Caco-2 (cell line): ENCODE measurements at regions not wholly inside any gene's neighbourhood (a gene's known extent, or its start where the extent isn't known, plus 50 kb on each side); places are given as distances from the start of the nearest gene placed in this dataset.
A peak's percentile ranks its signal among the peaks of the same experiment; 100 is the strongest.

ENCODE experiments used
- BruUV-seq: library from RNA; stranded (reverse); fragments of 400-500 nt; replicated peaks from 2 replicates; lab custom pipeline; 2021; lab: Mats Ljungman, UMichigan
- CTCF ChIA-PET: fragments of 300-600 bp; sonication (Branson Sonifier 250); formaldehyde crosslinking; loops from one replicate; lab custom pipeline; 2022; ENCODE audit warnings: antibody characterized with exemption; lab: Charles Lee
- POLR2A ChIA-PET: fragments of 300-600 bp; sonication (Branson Sonifier 250); formaldehyde crosslinking; loops from one replicate; lab custom pipeline; 2022; ENCODE audit warnings: antibody characterized with exemption; lab: Charles Lee
- DNase-seq, 2 experiments: peaks; one replicate each; pipeline versions ENCODE4 v3.0.0 to v3.0.0-alpha.2; 2020 to 2022
- H3K27me3 ChIP-seq: replicated peaks from 2 replicates; pipeline ENCODE4 v1.6.0; 2011; ENCODE audit warnings: low read length; ENCODE audit not compliant: control insufficient read depth, insufficient read depth
- H3K36me3 ChIP-seq: 2 replicates; pipeline ENCODE4 v1.5.1; 2011; ENCODE audit warnings: low read length; ENCODE audit not compliant: control insufficient read depth, insufficient read depth
- H3K4me1 ChIP-seq: fragments of 250-450 bp; sonication (Bioruptor Pico); 2 replicates; pipeline ENCODE4 v1.5.1; 2020; ENCODE audit warnings: mild to moderate bottlenecking
- H3K4me3 ChIP-seq: 2 replicates; pipeline ENCODE4 v1.5.1; 2011; ENCODE audit warnings: low read depth, mild to moderate bottlenecking, control low read depth, low read length
- H3K9me3 ChIP-seq: fragments of 250-450 bp; sonication (Bioruptor Pico); 2 replicates; pipeline ENCODE4 v1.5.1; 2020; ENCODE audit warnings: mild to moderate bottlenecking, moderate library complexity
- H3K27ac Mint-ChIP-seq: one replicate; pipeline ENCODE4 v1.8.0; 2022; ENCODE audit warnings: mixed read lengths; ENCODE audit not compliant: unreplicated experiment
- H3K27me3 Mint-ChIP-seq: one replicate; pipeline ENCODE4 v1.8.0; 2022; ENCODE audit warnings: mixed read lengths; ENCODE audit not compliant: insufficient read depth, unreplicated experiment
- H3K36me3 Mint-ChIP-seq: one replicate; pipeline ENCODE4 v1.8.0; 2022; ENCODE audit warnings: mild to moderate bottlenecking, mixed read lengths; ENCODE audit not compliant: insufficient read depth, unreplicated experiment
- H3K4me1 Mint-ChIP-seq: one replicate; pipeline ENCODE4 v1.8.0; 2022; ENCODE audit warnings: low read depth, mixed read lengths; ENCODE audit not compliant: unreplicated experiment
- H3K4me3 Mint-ChIP-seq: one replicate; pipeline ENCODE4 v1.8.0; 2022; ENCODE audit warnings: mild to moderate bottlenecking, moderate library complexity, mixed read lengths; ENCODE audit not compliant: unreplicated experiment
- H3K9me3 Mint-ChIP-seq: one replicate; pipeline ENCODE4 v1.8.0; 2022; ENCODE audit warnings: mixed read lengths; ENCODE audit not compliant: unreplicated experiment
- intact Hi-C: fragments of 100-400 bp; cut with micrococcal nuclease; formaldehyde crosslinking; loops from one replicate; pipeline ENCODE4 v1.10.0; 2022; ENCODE audit not compliant: unreplicated experiment
- TF ChIP-seq, protein P1 (sequence below), 2 experiments: fragments of 200-600 bp in 1 of 2; IDR thresholded peaks; 1 replicate in 1 of 2; 2 replicates in 1 of 2; pipeline versions ENCODE4 v1.5.1 to v1.8.0; 2011 to 2022; ENCODE audit warnings: antibody characterized with exemption in 1 of 2, control low read depth in 1 of 2, inconsistent platforms in 1 of 2, low read depth in 1 of 2, low read length in 1 of 2, mild to moderate bottlenecking in 1 of 2, moderate library complexity in 1 of 2; ENCODE audit not compliant: insufficient read depth in 1 of 2, severe bottlenecking in 1 of 2, unreplicated experiment in 1 of 2

DNA sequence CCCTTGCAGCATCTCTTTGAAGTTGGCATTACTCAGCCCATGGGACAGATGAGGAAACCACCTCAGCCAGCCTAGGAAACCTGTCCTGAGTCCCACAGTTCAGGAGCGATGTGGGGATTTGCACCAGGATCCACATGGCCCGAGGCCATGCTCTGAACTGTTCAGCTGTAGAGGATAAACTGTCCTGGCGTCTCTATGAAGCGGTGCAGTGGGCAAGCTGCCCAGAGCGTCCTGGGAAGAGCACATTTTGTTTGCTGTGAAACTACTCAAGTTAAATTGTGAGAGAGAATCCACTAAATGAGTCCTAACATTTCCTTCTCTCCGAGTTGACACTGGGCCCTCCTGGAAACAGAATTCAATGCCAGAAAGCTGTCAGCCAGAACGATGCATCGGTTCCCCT is 276.6 kb upstream of the TNRC6C start:
- peaks cover 33% of the 10 kb centered on the region for H3K27me3 Mint-ChIP-seq
- BruUV-seq = no TSS peak
- H3K36me3 Mint-ChIP-seq = no peaks in the 10 kb centered on the region
- no peaks in the 10 kb centered on the region for H3K9me3 Mint-ChIP-seq
- Histone ChIP-seq H3K36me3 (no peaks in the 10 kb centered on the region), H3K27me3 (no peaks in the 10 kb centered on the region), H3K4me3 (no peak overlapping the region), H3K4me1 (no peaks in the 10 kb centered on the region), H3K9me3 (no peaks in the 10 kb centered on the region)
- no peak overlapping the region for H3K4me3 Mint-ChIP-seq
- ChIA-PET POLR2A (no interaction called here), CTCF (no interaction called here)
- no peak overlapping the region for H3K27ac Mint-ChIP-seq
- DNase-seq = peak in 1 of 2 experiments; percentile 14
- intact Hi-C loops = no loop called here
- peaks cover 8% of the 10 kb centered on the region for H3K4me1 Mint-ChIP-seq
- TF ChIP-seq, protein P1, sequence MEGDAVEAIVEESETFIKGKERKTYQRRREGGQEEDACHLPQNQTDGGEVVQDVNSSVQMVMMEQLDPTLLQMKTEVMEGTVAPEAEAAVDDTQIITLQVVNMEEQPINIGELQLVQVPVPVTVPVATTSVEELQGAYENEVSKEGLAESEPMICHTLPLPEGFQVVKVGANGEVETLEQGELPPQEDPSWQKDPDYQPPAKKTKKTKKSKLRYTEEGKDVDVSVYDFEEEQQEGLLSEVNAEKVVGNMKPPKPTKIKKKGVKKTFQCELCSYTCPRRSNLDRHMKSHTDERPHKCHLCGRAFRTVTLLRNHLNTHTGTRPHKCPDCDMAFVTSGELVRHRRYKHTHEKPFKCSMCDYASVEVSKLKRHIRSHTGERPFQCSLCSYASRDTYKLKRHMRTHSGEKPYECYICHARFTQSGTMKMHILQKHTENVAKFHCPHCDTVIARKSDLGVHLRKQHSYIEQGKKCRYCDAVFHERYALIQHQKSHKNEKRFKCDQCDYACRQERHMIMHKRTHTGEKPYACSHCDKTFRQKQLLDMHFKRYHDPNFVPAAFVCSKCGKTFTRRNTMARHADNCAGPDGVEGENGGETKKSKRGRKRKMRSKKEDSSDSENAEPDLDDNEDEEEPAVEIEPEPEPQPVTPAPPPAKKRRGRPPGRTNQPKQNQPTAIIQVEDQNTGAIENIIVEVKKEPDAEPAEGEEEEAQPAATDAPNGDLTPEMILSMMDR (IDR thresholded peaks at IDR 0.05; ENCODE audit: insufficient read depth in 1 of 2, low read depth in 1 of 2, low read length in 1 of 2, severe bottlenecking in 1 of 2, unreplicated experiment in 1 of 2) = no peak

DNA sequence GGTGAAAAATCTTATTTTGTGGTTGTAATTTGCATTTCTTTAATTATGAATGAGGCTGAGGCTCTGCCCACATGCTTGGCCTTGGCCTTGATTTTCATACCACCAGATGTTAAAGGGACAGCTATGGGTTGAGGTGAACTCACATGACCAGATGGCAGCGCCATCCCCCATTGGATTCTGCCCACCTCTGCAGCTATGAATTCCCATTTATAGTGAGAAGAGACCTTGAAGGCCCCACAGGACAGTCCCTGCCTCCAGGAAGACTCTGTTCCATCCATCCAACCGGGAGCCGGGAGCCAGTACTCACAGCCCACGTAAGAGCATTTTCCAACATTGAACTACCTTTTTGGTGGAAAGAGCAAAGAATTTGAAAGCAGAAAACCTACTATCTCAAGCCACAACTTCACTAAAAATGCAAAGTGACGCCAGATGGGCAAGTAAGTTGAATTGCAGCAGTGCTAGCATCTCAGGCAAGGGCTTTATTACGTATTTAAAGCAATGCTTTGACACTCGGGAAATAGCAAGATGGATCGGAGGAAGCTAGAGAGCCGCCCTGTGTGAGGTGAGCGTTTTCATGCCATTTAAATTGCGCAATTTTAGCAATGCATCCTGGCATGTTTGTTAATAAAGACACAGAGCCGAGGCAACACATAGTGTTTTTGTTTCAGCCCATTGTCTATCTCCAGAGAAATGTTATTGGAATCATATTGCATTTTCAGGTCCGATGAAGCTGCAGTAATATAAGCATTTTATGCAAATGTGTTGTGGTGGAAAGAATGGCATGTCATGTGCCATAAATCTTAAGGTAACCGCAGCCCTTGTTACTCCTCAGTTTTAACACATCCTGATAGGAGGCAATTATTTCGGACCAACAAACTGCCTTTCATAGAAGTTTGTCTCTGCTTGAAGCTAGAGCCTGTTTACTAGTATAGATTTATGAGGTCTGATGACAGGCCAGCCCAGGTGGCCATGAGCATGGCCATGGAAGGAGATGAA is 273.4 kb upstream of the TNRC6C start:
- DNase-seq = no peak

DNA sequence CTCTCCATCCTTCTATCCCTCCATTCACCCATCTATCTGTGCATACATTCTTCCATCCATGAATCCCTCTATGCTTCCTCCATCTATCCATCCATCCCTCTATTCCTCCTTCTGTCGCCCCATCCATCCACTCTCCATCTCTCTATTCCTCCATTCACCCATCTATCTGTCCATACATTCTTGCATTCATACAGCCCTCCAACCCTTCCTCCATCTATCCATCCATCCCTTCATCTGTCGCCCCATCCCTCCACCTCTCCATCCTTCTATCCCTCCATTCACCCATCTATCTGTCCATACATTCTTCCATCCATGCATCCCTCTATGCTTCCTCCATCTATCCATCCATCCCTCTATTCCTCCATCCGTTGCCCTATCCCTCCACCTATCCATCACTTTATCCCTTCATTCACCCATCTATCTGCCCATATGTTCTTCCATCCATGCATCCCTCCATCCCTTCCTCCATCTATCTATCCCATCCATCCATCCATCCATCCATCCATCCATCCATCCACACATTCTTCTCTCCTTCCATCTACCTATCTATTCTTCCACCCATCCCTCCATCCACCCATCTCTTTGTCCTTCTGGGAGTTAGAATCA is 272.5 kb upstream of the TNRC6C start:
- DNase-seq = no peak
- Histone ChIP-seq H3K4me3 (no peak overlapping the region), H3K4me1 (no peaks in the 10 kb centered on the region), H3K27me3 (no peaks in the 10 kb centered on the region; the same call in 1 of the 2 replicates), H3K9me3 (no peaks in the 10 kb centered on the region), H3K36me3 (no peaks in the 10 kb centered on the region)
- ChIA-PET POLR2A (no interaction called here), CTCF (no interaction called here)
- no peaks in the 10 kb centered on the region for H3K4me1 Mint-ChIP-seq
- H3K27ac Mint-ChIP-seq = no peak overlapping the region
- no peaks in the 10 kb centered on the region for H3K36me3 Mint-ChIP-seq
- TF ChIP-seq, protein P1 (IDR thresholded peaks at IDR 0.05; ENCODE audit: insufficient read depth in 1 of 2, low read depth in 1 of 2, low read length in 1 of 2, severe bottlenecking in 1 of 2, unreplicated experiment in 1 of 2) = no peak
- no peaks in the 10 kb centered on the region for H3K9me3 Mint-ChIP-seq
- no peak overlapping the region for H3K4me3 Mint-ChIP-seq
- intact Hi-C loops = no loop called here
- peaks cover 15% of the 10 kb centered on the region for H3K27me3 Mint-ChIP-seq
- BruUV-seq = no TSS peak

More for the DNA sequence above, 273.4 kb upstream of the TNRC6C start:
- CTCF ChIA-PET = no interaction called here
- no peaks in the 10 kb centered on the region for H3K9me3 Mint-ChIP-seq
- Histone ChIP-seq H3K27me3 (no peaks in the 10 kb centered on the region; the same call in 1 of the 2 replicates), H3K4me1 (no peaks in the 10 kb centered on the region), H3K9me3 (no peaks in the 10 kb centered on the region), H3K4me3 (no peak overlapping the region), H3K36me3 (no peaks in the 10 kb centered on the region)
- H3K4me1 Mint-ChIP-seq = no peaks in the 10 kb centered on the region
- no peak overlapping the region for H3K4me3 Mint-ChIP-seq
- intact Hi-C loops = no loop called here
- TF ChIP-seq, protein P1 (IDR thresholded peaks at IDR 0.05; ENCODE audit: insufficient read depth in 1 of 2, low read depth in 1 of 2, low read length in 1 of 2, severe bottlenecking in 1 of 2, unreplicated experiment in 1 of 2) = no peak
- no peaks in the 10 kb centered on the region for H3K36me3 Mint-ChIP-seq
- no TSS peak for BruUV-seq
- no peak overlapping the region for H3K27ac Mint-ChIP-seq
- H3K27me3 Mint-ChIP-seq = peaks cover 15% of the 10 kb centered on the region
- POLR2A ChIA-PET = no interaction called here
